Left colon (tissue), 2 donors: ENCODE measurements at regions not wholly inside any gene's neighbourhood (a gene's known extent, or its start where the extent isn't known, plus 50 kb on each side); places are given as distances from the start of the nearest gene placed in this dataset.
"Not testable (repeated sequence)": the region's sequence is repeated elsewhere in the genome, so short reads cannot be mapped to it uniquely, and the experiment has no call there.

ENCODE experiments used
- ATAC-seq: fragments of 200-7000 bp; cut with Tn5 transposase; one replicate; pipeline ENCODE4 v1.9.1; 2020; ENCODE audit warnings: mild to moderate bottlenecking, moderate library complexity
- DNase-seq, 2 donors: peaks; one replicate each; pipeline ENCODE4 v3.0.0-alpha.2; 2020
- intact Hi-C, 2 donors: fragments of 100-400 bp; cut with DNase I in 1 of 2; cut with micrococcal nuclease in 1 of 2; formaldehyde crosslinking; loops; one replicate each; pipeline versions ENCODE4 v1.11.2 to v1.14.0; 2022; cut with DNase I, micrococcal nuclease
- donor health status: DM: no; HTN: no; CAD: no.
- donor health status: DM: yes; HTN: yes; CAD: no.

- intact Hi-C loops: no loop called here
- ATAC-seq (no peak), DNase-seq (no peak)
Observed at GRCh38 chr2:215660687-215661086, 224.8 kb upstream of the FN1 start.

- intact Hi-C loops: no loop called here
- DNase-seq: no peak
- no peak for ATAC-seq
Observed at GRCh38 chr2:215659650-215660049, 223.8 kb upstream of the FN1 start.

GRCh38 chr2:215658635-215659305 lies 222.9 kb upstream of the FN1 start:
- intact Hi-C loops: no loop called here
- ATAC-seq (no peak), DNase-seq (no peak)

GRCh38 chr2:215657844-215658243 lies 222.0 kb upstream of the FN1 start:
- DNase-seq: no peak
- intact Hi-C loops: no loop called here
- no peak for ATAC-seq

- intact Hi-C loops: no loop called here
- DNase-seq: no peak
- ATAC-seq: no peak
Observed at GRCh38 chr2:215654148-215654819, 218.4 kb upstream of the FN1 start.

- ATAC-seq: no peak
- intact Hi-C loops: no loop called here
- no peak for DNase-seq
Observed at GRCh38 chr2:215653344-215654030, 217.6 kb upstream of the FN1 start.

- intact Hi-C loops: no loop called here
- no peak for ATAC-seq
- no peak for DNase-seq
Observed at GRCh38 chr2:215652388-215652787, 216.5 kb upstream of the FN1 start.

GRCh38 chr2:215651412-215651811 lies 215.5 kb upstream of the FN1 start:
- DNase-seq (no peak), ATAC-seq (no peak)
- intact Hi-C loops: no loop called here

GRCh38 chr2:215644233-215644897 lies 208.5 kb upstream of the FN1 start:
- intact Hi-C loops: no loop called here
- ATAC-seq (no peak), DNase-seq (no peak)

- ATAC-seq (no peak), DNase-seq (no peak)
- intact Hi-C loops: no loop called here
Observed at GRCh38 chr2:215638687-215639086, 202.8 kb upstream of the FN1 start.

GRCh38 chr2:215637651-215638050 lies 201.8 kb upstream of the FN1 start:
- intact Hi-C loops: no loop called here
- no peak for ATAC-seq
- no peak for DNase-seq

GRCh38 chr2:215636816-215637215 lies 200.9 kb upstream of the FN1 start:
- DNase-seq (no peak), ATAC-seq (no peak)
- intact Hi-C loops: no loop called here

GRCh38 chr2:215635788-215636139 lies 199.9 kb upstream of the FN1 start:
- ATAC-seq: no peak
- no peak for DNase-seq
- intact Hi-C loops: no loop called here

GRCh38 chr2:215635071-215635787 lies 199.4 kb upstream of the FN1 start:
- intact Hi-C loops: no loop called here
- DNase-seq (no peak), ATAC-seq (no peak)

GRCh38 chr2:215633360-215633759 lies 197.5 kb upstream of the FN1 start:
- DNase-seq: no peak
- no peak for ATAC-seq
- intact Hi-C loops: no loop called here

GRCh38 chr2:215631696-215632095 lies 195.8 kb upstream of the FN1 start:
- DNase-seq: no peak
- intact Hi-C loops: no loop called here

GRCh38 chr2:215630796-215631195 lies 194.9 kb upstream of the FN1 start:
- DNase-seq, intact Hi-C loops, ATAC-seq: not testable (repeated sequence)

More at GRCh38 chr2:215631696-215632095, 195.8 kb upstream of the FN1 start:
- ATAC-seq: no peak

GRCh38 chr2:215627771-215628170 lies 191.9 kb upstream of the FN1 start:
- ATAC-seq: no peak
- intact Hi-C loops: no loop called here
- no peak for DNase-seq

- intact Hi-C loops: no loop called here
- DNase-seq (no peak), ATAC-seq (no peak)
Observed at GRCh38 chr2:215626812-215627281, 191.0 kb upstream of the FN1 start.
